Endothelial cell (in vitro differentiated cells): ENCODE measurements at regions not wholly inside any gene's neighbourhood (a gene's known extent, or its start where the extent isn't known, plus 50 kb on each side); places are given as distances from the start of the nearest gene placed in this dataset.

Experiments used
- DNase-seq: peaks from one replicate; pipeline ENCODE4 v3.0.0; 2021; ENCODE audit warnings: low spot score
- H3K27ac Mint-ChIP-seq: one replicate; pipeline ENCODE4 v1.8.0; 2021; ENCODE audit warnings: mixed read lengths, inconsistent platforms; ENCODE audit not compliant: unreplicated experiment
- H3K27me3 Mint-ChIP-seq: one replicate; pipeline ENCODE4 v1.8.0; 2021; ENCODE audit warnings: mild to moderate bottlenecking, moderate library complexity, mixed read lengths, inconsistent platforms; ENCODE audit not compliant: unreplicated experiment
- H3K36me3 Mint-ChIP-seq: one replicate; pipeline ENCODE4 v1.8.0; 2021; ENCODE audit warnings: mild to moderate bottlenecking, low read depth, mixed read lengths, inconsistent platforms; ENCODE audit not compliant: unreplicated experiment
- H3K4me1 Mint-ChIP-seq: one replicate; pipeline ENCODE4 v1.8.0; 2021; ENCODE audit warnings: mild to moderate bottlenecking, mixed read lengths, inconsistent platforms; ENCODE audit not compliant: unreplicated experiment
- H3K4me3 Mint-ChIP-seq: one replicate; pipeline ENCODE4 v1.8.0; 2021; ENCODE audit warnings: mild to moderate bottlenecking, mixed read lengths, inconsistent platforms; ENCODE audit not compliant: unreplicated experiment
- H3K9me3 Mint-ChIP-seq: one replicate; pipeline ENCODE4 v1.8.0; 2021; ENCODE audit warnings: mixed read lengths, inconsistent platforms; ENCODE audit not compliant: unreplicated experiment
- CTCF ChIP-seq: fragments of 200-600 bp; sonication (generic); IDR thresholded peaks from one replicate; pipeline ENCODE4 v1.5.0; 2021; ENCODE audit warnings: antibody characterized with exemption; ENCODE audit not compliant: unreplicated experiment

- no peaks in the 10 kb centered on the region for H3K36me3 Mint-ChIP-seq
- no peak for DNase-seq
- H3K4me1 Mint-ChIP-seq, result no peaks in the 10 kb centered on the region
- H3K4me3 Mint-ChIP-seq, result no peak overlapping the region
- no peak overlapping the region for H3K27ac Mint-ChIP-seq
- H3K9me3 Mint-ChIP-seq, result no peaks in the 10 kb centered on the region
- H3K27me3 Mint-ChIP-seq, result no peaks in the 10 kb centered on the region
- no peak for TF ChIP-seq CTCF
These were observed 433.3 kb upstream of the KLF12 start for GRCh38 chr13:74567485-74567884.

GRCh38 chr13:74562381-74562780 is 428.2 kb upstream of the KLF12 start:
- no peak for TF ChIP-seq CTCF

GRCh38 chr13:74561155-74561554 is 427.0 kb upstream of the KLF12 start:
- Mint-ChIP-seq H3K27me3 (no peaks in the 10 kb centered on the region), H3K9me3 (no peaks in the 10 kb centered on the region), H3K4me1 (no peaks in the 10 kb centered on the region), H3K36me3 (no peaks in the 10 kb centered on the region), H3K27ac (no peak overlapping the region), H3K4me3 (no peak overlapping the region)
- DNase-seq, result no peak
- no peak for TF ChIP-seq CTCF

More at GRCh38 chr13:74562381-74562780, 428.2 kb upstream of the KLF12 start:
- no peak overlapping the region for H3K27ac Mint-ChIP-seq
- H3K4me3 Mint-ChIP-seq, result no peak overlapping the region
- no peak for DNase-seq
- no peaks in the 10 kb centered on the region for H3K4me1 Mint-ChIP-seq
- no peaks in the 10 kb centered on the region for H3K27me3 Mint-ChIP-seq
- no peaks in the 10 kb centered on the region for H3K9me3 Mint-ChIP-seq
- H3K36me3 Mint-ChIP-seq, result no peaks in the 10 kb centered on the region

- Mint-ChIP-seq H3K9me3 (no peaks in the 10 kb centered on the region), H3K4me3 (no peak overlapping the region), H3K27me3 (no peaks in the 10 kb centered on the region), H3K4me1 (no peaks in the 10 kb centered on the region), H3K36me3 (no peaks in the 10 kb centered on the region), H3K27ac (no peak overlapping the region)
- no peak for TF ChIP-seq CTCF
- DNase-seq, result no peak
These were observed 426.1 kb upstream of the KLF12 start for GRCh38 chr13:74560325-74560724.

- Mint-ChIP-seq H3K4me1 (no peaks in the 10 kb centered on the region), H3K27ac (no peak overlapping the region), H3K4me3 (no peak overlapping the region), H3K36me3 (no peaks in the 10 kb centered on the region), H3K27me3 (no peaks in the 10 kb centered on the region), H3K9me3 (no peaks in the 10 kb centered on the region)
- no peak for DNase-seq
- no peak for TF ChIP-seq CTCF
These were observed 423.7 kb upstream of the KLF12 start for GRCh38 chr13:74557870-74558269.
